Spleen (tissue), 11 donors: ENCODE measurements at regions not wholly inside any gene's neighbourhood (a gene's known extent, or its start where the extent isn't known, plus 50 kb on each side); places are given as distances from the start of the nearest gene placed in this dataset.

Source experiments
- DNase-seq: peaks from one replicate; pipeline ENCODE4 v3.0.0-alpha.2; 2020
- H3K27ac ChIP-seq, 8 donors: fragments of 200-600 bp; sonication (generic) in 7 of 8; 1 replicate in 4 of 8; 2 replicates in 4 of 8; pipeline versions ENCODE4 v1.5.0 to v1.8.0; 2016 to 2021; ENCODE audit warnings: inconsistent platforms in 4 of 8, mild to moderate bottlenecking in 4 of 8, moderate library complexity in 1 of 8
- H3K27me3 ChIP-seq, 7 donors: fragments of 200-600 bp; sonication (generic) in 6 of 7; replicated peaks in 1 of 7; 1 replicate in 4 of 7; 2 replicates in 3 of 7; pipeline versions ENCODE4 v1.5.0 to v1.8.0; 2016 to 2021; ENCODE audit warnings: inconsistent platforms in 3 of 7, mild to moderate bottlenecking in 1 of 7
- H3K36me3 ChIP-seq, 6 donors: fragments of 200-600 bp; sonication (generic) in 5 of 6; 1 replicate in 4 of 6; 2 replicates in 2 of 6; pipeline versions ENCODE4 v1.5.0 to v1.8.0; 2016 to 2021; ENCODE audit warnings: inconsistent platforms in 2 of 6
- H3K4me1 ChIP-seq, 6 donors: fragments of 200-600 bp; sonication (generic) in 5 of 6; 1 replicate in 3 of 6; 2 replicates in 3 of 6; pipeline versions ENCODE4 v1.5.0 to v1.8.0; 2016 to 2021; ENCODE audit warnings: inconsistent platforms in 3 of 6
- H3K4me3 ChIP-seq, 8 donors: fragments of 200-600 bp; sonication (generic) in 7 of 8; 1 replicate in 4 of 8; 2 replicates in 4 of 8; pipeline versions ENCODE4 v1.5.0 to v1.8.0; 2016 to 2021; ENCODE audit warnings: inconsistent platforms in 4 of 8, mild to moderate bottlenecking in 4 of 8, moderate library complexity in 2 of 8
- H3K9me3 ChIP-seq, 8 donors: fragments of 200-600 bp; sonication (generic) in 7 of 8; 1 replicate in 4 of 8; 2 replicates in 4 of 8; pipeline versions ENCODE4 v1.5.0 to v1.8.0; 2016 to 2021; ENCODE audit warnings: inconsistent platforms in 4 of 8
- CTCF ChIP-seq, 11 experiments: fragments of 200-600 bp in 7 of 11; fragments of 450-650 bp in 4 of 11; sonication (generic) in 4 of 11; IDR thresholded peaks in 8 of 11; conservative IDR thresholded peaks in 3 of 11; 1 replicate in 7 of 11; 2 replicates in 4 of 11; pipeline versions ENCODE4 v1.4.0 to v1.8.0; 2016 to 2021; ENCODE audit warnings: antibody characterized with exemption in 11 of 11, inconsistent platforms in 4 of 11, mild to moderate bottlenecking in 1 of 11
- POLR2A ChIP-seq, 3 donors: fragments of 450-650 bp; IDR thresholded peaks; one replicate each; pipeline ENCODE4 v1.5.1; 2017; ENCODE audit warnings: antibody characterized with exemption in 3 of 3, mild to moderate bottlenecking in 1 of 3
- POLR2AphosphoS5 ChIP-seq, 3 donors: sonication (generic); formaldehyde crosslinking; IDR thresholded peaks; one replicate each; pipeline ENCODE4 v1.5.1; 2017; ENCODE audit warnings: antibody characterized with exemption in 3 of 3
- WGBS, 5 donors: extraction: QIAGEN DNeasy Blood & Tissue Kit in 3 of 5; methylation state at CpG; one replicate each; pipeline versions ENCODE4 v1.1.5 to v1.1.7; 2013 to 2018; 5-methylcytosine and 5-hydroxymethylcytosine counted together
- intact Hi-C: fragments of 100-400 bp; cut with DNase I; formaldehyde crosslinking; loops from one replicate; pipeline ENCODE4 v1.15.0; 2023; ENCODE audit warnings: low total_unique reads
- donor health status: healthy with polysubstance abuse.
- donor health status: DM: no; HTN: no; CAD: no; lungs with moderate emphysema.
- donor health status: DM: no; HTN: no; CAD: no.
- donor health status: Bipolar disorder and iron deficiency.
- donor health status: healthy.
- donor health status: DM: no; HTN: no; CAD: no.
- donor health status: DM: yes; HTN: yes; CAD: no.

- 84 to 95% (median 87%) methylated on average over 4 of the region's 4 CpGs for WGBS, 5 donors
- no peak overlapping the region for H3K4me3 ChIP-seq
- intact Hi-C loops, result no loop called here
- H3K27me3 ChIP-seq, result no peaks in the 10 kb centered on the region
- no peaks in the 10 kb centered on the region for H3K4me1 ChIP-seq
- peaks cover 0 to 11% (median 2%) of the 10 kb centered on the region in 8 donors for H3K9me3 ChIP-seq
- TF ChIP-seq POLR2AphosphoS5 (IDR thresholded peaks at IDR 0.05) (no peak), POLR2A (IDR thresholded peaks at IDR 0.05) (no peak), CTCF (IDR thresholded peaks at IDR 0.05 in 8 of 11, conservative IDR thresholded peaks at IDR 0.05 in 3 of 11) (no peak)
- H3K36me3 ChIP-seq, result no peaks in the 10 kb centered on the region
- H3K27ac ChIP-seq, result no peak overlapping the region
- DNase-seq, result no peak
These were observed 751.1 kb upstream of the MAP3K7 start for GRCh38 chr6:91337967-91338366.

GRCh38 chr6:91330896-91331295 is 744.0 kb upstream of the MAP3K7 start:
- WGBS, 5 donors, result 71 to 96% (median 87%) methylated on average over 1 of the region's 1 CpG
- no peak for DNase-seq
- Histone ChIP-seq H3K9me3 (peaks cover 0 to 11% (median 2%) of the 10 kb centered on the region in 8 donors), H3K4me3 (no peak overlapping the region), H3K4me1 (no peaks in the 10 kb centered on the region), H3K27ac (no peak overlapping the region), H3K27me3 (no peaks in the 10 kb centered on the region), H3K36me3 (no peaks in the 10 kb centered on the region)
- intact Hi-C loops, result no loop called here
- TF ChIP-seq POLR2A (IDR thresholded peaks at IDR 0.05) (no peak), CTCF (IDR thresholded peaks at IDR 0.05 in 8 of 11, conservative IDR thresholded peaks at IDR 0.05 in 3 of 11) (no peak), POLR2AphosphoS5 (IDR thresholded peaks at IDR 0.05) (no peak)

DNA sequence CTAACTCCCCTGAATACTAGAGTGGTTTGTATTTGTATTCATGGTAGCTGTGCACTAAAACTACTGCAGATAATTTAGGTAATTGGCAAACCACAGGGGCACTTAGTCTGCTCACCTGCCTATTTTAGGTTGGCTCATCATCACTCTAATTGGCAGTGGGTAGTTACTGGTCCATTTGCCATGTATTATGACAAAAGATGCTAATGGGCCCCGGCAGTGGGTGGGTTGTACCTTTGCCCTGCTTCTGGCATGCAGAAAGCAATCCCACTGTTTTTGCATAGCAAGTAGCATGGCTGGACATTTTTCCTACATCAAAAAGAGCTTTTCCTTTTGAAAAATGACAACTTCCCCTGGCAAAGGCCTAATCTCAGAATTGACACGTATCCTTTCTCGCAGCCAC is 741.4 kb upstream of the MAP3K7 start:
- Histone ChIP-seq H3K27ac (no peak overlapping the region), H3K4me1 (no peaks in the 10 kb centered on the region), H3K9me3 (no peaks in the 10 kb centered on the region), H3K4me3 (no peak overlapping the region), H3K27me3 (no peaks in the 10 kb centered on the region), H3K36me3 (no peaks in the 10 kb centered on the region)
- intact Hi-C loops, result no loop called here
- 89 to 98% (median 94%) methylated on average over 3 of the region's 3 CpGs for WGBS, 5 donors
- TF ChIP-seq POLR2A (IDR thresholded peaks at IDR 0.05), result no peak
- no peak for TF ChIP-seq CTCF (IDR thresholded peaks at IDR 0.05 in 8 of 11, conservative IDR thresholded peaks at IDR 0.05 in 3 of 11)
- TF ChIP-seq POLR2AphosphoS5 (IDR thresholded peaks at IDR 0.05), result no peak
- DNase-seq, result no peak

DNA sequence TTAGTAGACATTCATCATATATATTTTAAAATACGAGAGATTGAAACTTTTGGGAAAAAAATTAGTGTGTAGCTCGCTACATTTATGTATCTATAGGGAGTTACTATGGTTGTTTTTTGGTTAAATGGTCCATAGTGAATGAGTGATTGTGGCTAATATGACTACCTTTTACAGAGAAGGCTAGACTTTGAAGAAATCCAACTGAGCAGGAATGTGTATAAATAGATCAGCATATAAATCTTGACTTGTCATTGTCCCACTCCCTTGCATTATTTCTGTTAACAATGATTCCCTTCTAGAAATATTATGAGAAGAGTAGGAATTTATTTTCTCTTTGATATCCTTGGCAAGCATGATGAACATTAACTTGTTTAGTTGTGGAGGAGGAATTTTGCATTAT is 737.8 kb upstream of the MAP3K7 start:
- 76 to 85% (median 79%) methylated on average over 2 of the region's 2 CpGs for WGBS, 5 donors
- Histone ChIP-seq H3K27me3 (no peaks in the 10 kb centered on the region), H3K4me3 (no peak overlapping the region), H3K4me1 (no peaks in the 10 kb centered on the region), H3K36me3 (no peaks in the 10 kb centered on the region), H3K27ac (no peak overlapping the region), H3K9me3 (no peaks in the 10 kb centered on the region)
- intact Hi-C loops, result no loop called here
- TF ChIP-seq POLR2AphosphoS5 (IDR thresholded peaks at IDR 0.05) (no peak), CTCF (IDR thresholded peaks at IDR 0.05 in 8 of 11, conservative IDR thresholded peaks at IDR 0.05 in 3 of 11) (no peak), POLR2A (IDR thresholded peaks at IDR 0.05) (no peak)
- no peak for DNase-seq
